PFSK-1 (cell line): ENCODE measurements at regions not wholly inside any gene's neighbourhood (a gene's known extent, or its start where the extent isn't known, plus 50 kb on each side); places are given as distances from the start of the nearest gene placed in this dataset.

ENCODE experiments used
- FOXP2 ChIP-seq: optimal IDR thresholded peaks from 2 replicates; pipeline ENCODE3; 2011; ENCODE audit warnings: borderline replicate concordance, control low read depth, inconsistent platforms; ENCODE audit not compliant: insufficient read depth; ENCODE audit errors: extremely low read length, extremely low read depth
- POLR2AphosphoS5 ChIP-seq: IDR thresholded peaks from 2 replicates; pipeline ENCODE4 v1.6.1; 2012; ENCODE audit warnings: low read depth, mild to moderate bottlenecking, control low read depth, low read length, moderate library complexity
- SIN3A ChIP-seq: IDR thresholded peaks from 2 replicates; pipeline ENCODE4 v1.6.1; 2012; ENCODE audit warnings: mild to moderate bottlenecking, low read length, moderate library complexity, borderline replicate concordance; ENCODE audit not compliant: insufficient read depth
- TAF1 ChIP-seq: IDR thresholded peaks from 2 replicates; pipeline ENCODE4 v1.6.1; 2012; ENCODE audit warnings: low read length, control low read depth, borderline replicate concordance; ENCODE audit not compliant: insufficient read depth
- TF ChIP-seq, protein P1 (sequence below), 2 experiments: IDR thresholded peaks; 2 replicates each; pipeline versions ENCODE4 v1.6.1 to v1.8.0; 2011 to 2012; ENCODE audit warnings: low read depth in 2 of 2, low read length in 2 of 2, control low read depth in 1 of 2, inconsistent platforms in 1 of 2, mild to moderate bottlenecking in 1 of 2, moderate library complexity in 1 of 2; ENCODE audit not compliant: insufficient read depth in 1 of 2

DNA sequence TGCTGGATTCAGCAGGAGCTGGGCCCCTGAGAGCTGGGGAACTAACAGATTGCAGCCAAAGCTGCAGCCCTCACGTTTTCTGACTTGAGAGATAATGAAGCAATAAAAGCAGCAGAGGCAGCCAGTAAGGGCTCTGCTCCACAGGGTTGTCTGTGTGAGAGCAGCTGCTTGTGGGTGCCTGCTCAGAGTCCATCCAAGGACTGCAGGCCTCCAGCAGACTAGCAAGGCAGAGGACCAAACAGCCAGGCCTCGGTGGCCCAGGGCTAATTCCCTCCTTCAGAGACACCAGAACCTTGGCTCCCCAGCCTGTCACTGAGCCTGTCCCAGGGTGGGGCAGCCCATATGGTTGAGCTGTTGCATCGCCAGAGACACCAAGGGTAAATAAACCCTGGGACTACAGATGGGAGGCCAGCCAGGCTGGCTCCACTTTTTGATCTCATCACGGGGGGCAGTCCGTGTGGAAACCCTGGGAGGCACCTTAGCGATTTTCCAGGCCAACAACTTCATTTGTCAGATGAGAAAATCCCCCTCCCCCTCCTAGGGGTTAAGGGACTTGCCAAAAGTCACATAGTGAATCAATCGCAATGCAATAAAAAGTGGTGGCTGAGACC, 229.2 kb downstream of the WDR11 start:
- no peak for TF ChIP-seq FOXP2
- no peak for TF ChIP-seq POLR2AphosphoS5
- TF ChIP-seq SIN3A: no peak
- TF ChIP-seq, protein P1, sequence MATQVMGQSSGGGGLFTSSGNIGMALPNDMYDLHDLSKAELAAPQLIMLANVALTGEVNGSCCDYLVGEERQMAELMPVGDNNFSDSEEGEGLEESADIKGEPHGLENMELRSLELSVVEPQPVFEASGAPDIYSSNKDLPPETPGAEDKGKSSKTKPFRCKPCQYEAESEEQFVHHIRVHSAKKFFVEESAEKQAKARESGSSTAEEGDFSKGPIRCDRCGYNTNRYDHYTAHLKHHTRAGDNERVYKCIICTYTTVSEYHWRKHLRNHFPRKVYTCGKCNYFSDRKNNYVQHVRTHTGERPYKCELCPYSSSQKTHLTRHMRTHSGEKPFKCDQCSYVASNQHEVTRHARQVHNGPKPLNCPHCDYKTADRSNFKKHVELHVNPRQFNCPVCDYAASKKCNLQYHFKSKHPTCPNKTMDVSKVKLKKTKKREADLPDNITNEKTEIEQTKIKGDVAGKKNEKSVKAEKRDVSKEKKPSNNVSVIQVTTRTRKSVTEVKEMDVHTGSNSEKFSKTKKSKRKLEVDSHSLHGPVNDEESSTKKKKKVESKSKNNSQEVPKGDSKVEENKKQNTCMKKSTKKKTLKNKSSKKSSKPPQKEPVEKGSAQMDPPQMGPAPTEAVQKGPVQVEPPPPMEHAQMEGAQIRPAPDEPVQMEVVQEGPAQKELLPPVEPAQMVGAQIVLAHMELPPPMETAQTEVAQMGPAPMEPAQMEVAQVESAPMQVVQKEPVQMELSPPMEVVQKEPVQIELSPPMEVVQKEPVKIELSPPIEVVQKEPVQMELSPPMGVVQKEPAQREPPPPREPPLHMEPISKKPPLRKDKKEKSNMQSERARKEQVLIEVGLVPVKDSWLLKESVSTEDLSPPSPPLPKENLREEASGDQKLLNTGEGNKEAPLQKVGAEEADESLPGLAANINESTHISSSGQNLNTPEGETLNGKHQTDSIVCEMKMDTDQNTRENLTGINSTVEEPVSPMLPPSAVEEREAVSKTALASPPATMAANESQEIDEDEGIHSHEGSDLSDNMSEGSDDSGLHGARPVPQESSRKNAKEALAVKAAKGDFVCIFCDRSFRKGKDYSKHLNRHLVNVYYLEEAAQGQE (IDR thresholded peaks at IDR 0.05; ENCODE audit: insufficient read depth in 1 of 2, low read depth in 2 of 2, low read length in 2 of 2): no peak
- no peak for TF ChIP-seq TAF1

GRCh38 chr10:121081306-121081705, 230.1 kb downstream of the WDR11 start:
- TF ChIP-seq, protein P1 (IDR thresholded peaks at IDR 0.05; ENCODE audit: insufficient read depth in 1 of 2, low read depth in 2 of 2, low read length in 2 of 2): no peak
- TF ChIP-seq TAF1 (no peak), FOXP2 (no peak), SIN3A (no peak), POLR2AphosphoS5 (no peak)

DNA sequence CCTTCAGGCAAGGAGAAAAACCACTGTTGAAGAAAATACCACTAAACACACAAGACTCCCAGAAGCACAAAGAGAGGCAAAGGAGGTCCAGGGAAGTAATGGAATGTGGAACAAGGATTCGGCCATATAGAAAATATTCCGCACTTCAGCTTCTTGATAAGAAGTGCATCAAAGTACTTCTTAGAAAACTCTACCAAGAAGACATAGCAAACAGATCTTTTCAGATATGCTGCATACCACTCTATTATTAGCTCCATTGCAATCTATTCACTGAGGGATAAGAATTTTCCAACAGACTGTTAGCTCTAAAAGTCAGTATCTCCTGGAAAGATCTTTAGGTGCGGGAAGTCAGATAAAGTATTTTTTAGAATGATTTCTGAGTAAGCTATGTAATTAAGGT, 231.8 kb downstream of the WDR11 start:
- no peak for TF ChIP-seq POLR2AphosphoS5
- no peak for TF ChIP-seq SIN3A
- TF ChIP-seq, protein P1 (IDR thresholded peaks at IDR 0.05; ENCODE audit: insufficient read depth in 1 of 2, low read depth in 2 of 2, low read length in 2 of 2): no peak
- TF ChIP-seq FOXP2: no peak
- no peak for TF ChIP-seq TAF1

- TF ChIP-seq FOXP2 (no peak), SIN3A (no peak), POLR2AphosphoS5 (no peak), TAF1 (no peak)
- TF ChIP-seq, protein P1 (IDR thresholded peaks at IDR 0.05; ENCODE audit: insufficient read depth in 1 of 2, low read depth in 2 of 2, low read length in 2 of 2): no peak
These were observed 233.0 kb downstream of the WDR11 start for GRCh38 chr10:121084016-121084674.
